ENCODE measurements at regions not wholly inside any gene's neighbourhood (a gene's known extent, or its start where the extent isn't known, plus 50 kb on each side); places are given as distances from the start of the nearest gene placed in this dataset.

- TF ChIP-seq CTCF (IDR thresholded peaks at IDR 0.05; ENCODE audit: poor library complexity, severe bottlenecking) (no peak), RAD21 (conservative IDR thresholded peaks at IDR 0.05) (no peak), EZH2 (IDR thresholded peaks at IDR 0.05; ENCODE audit: borderline replicate concordance, insufficient read depth, low read length, poor library complexity, severe bottlenecking) (no peak), MXI1 (conservative IDR thresholded peaks at IDR 0.05; ENCODE audit: poor library complexity, severe bottlenecking) (no peak), EP300 (conservative IDR thresholded peaks at IDR 0.05; ENCODE audit: poor library complexity, severe bottlenecking) (no peak)
These were observed 147.1 kb upstream of the USP9Y start for GRCh38 chrY:12553909-12554308.
